Activated naive CD4-positive, alpha-beta T cell treated with anti-CD3 and anti-CD28 coated beads, Interleukin-2, amount 10 ng/mL, durations not matched to agents 7 days and 5 days (primary cell): ENCODE measurements at regions not wholly inside any gene's neighbourhood (a gene's known extent, or its start where the extent isn't known, plus 50 kb on each side); places are given as distances from the start of the nearest gene placed in this dataset.

Experiments used
- CTCF ChIA-PET: fragments of 350-600 bp; sonication (Branson Sonifier 250); formaldehyde crosslinking; loops from one replicate; lab custom pipeline; 2021; ENCODE audit warnings: antibody characterized with exemption; lab: Charles Lee
- DNase-seq: peaks from one replicate; pipeline ENCODE4 v3.0.0-alpha.2; 2020
- H3K27ac Mint-ChIP-seq: one replicate; pipeline ENCODE4 v1.8.0; 2021; ENCODE audit warnings: mild to moderate bottlenecking, moderate library complexity, mixed read lengths
- H3K27me3 Mint-ChIP-seq: one replicate; pipeline ENCODE4 v1.8.0; 2021; ENCODE audit warnings: mild to moderate bottlenecking, mixed read lengths
- H3K36me3 Mint-ChIP-seq: one replicate; pipeline ENCODE4 v1.8.0; 2021; ENCODE audit warnings: mixed read lengths
- H3K4me1 Mint-ChIP-seq: one replicate; pipeline ENCODE4 v1.8.0; 2021; ENCODE audit warnings: mixed read lengths
- H3K4me3 Mint-ChIP-seq: one replicate; pipeline ENCODE4 v1.8.0; 2021; ENCODE audit warnings: mild to moderate bottlenecking, moderate library complexity, mixed read lengths
- H3K9me3 Mint-ChIP-seq: one replicate; pipeline ENCODE4 v1.8.0; 2021; ENCODE audit warnings: mixed read lengths

DNA sequence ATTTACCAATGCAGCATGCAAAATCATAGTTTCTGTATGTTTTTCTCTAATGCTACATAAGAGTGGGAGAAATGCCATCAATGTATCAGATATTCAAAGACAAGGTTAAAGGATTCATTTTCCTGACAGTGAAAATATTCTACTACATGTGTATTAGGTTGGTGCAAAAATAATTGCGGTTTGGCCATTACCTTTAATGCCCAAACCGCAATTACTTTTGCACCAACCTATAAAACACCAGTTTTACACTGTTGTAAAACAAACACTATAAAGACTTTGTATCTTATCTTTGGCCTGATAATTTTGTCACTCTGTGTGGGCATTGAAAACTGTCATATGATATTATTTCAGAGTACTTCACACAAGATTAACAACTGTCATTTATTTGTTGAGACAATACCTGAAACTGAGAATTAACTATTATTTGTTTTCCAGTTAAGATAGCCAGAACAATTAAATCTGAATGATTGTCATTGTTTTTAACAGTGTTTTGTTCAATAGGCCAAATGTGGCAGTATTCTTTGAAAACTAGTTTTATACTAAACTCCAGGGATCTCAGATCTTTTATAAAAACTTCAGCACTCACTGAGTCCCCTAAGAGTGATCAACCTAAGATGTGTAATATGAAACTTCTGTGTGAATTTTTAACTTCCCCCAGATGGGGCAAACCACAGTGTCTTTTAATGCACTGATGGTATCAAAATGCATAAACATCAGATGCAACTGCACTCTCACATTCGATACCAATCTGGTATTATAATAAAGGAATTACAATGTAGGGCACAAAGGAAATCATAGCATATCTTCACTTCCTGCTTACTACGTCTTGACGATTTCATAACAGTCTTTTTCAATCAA is 53.8 kb upstream of the FBN2 start:
- H3K36me3 Mint-ChIP-seq, result no peaks in the 10 kb centered on the region
- H3K4me1 Mint-ChIP-seq, result no peaks in the 10 kb centered on the region
- no peak for DNase-seq
- no peaks in the 10 kb centered on the region for H3K27me3 Mint-ChIP-seq
- no peaks in the 10 kb centered on the region for H3K9me3 Mint-ChIP-seq
- CTCF ChIA-PET, result no interaction called here
- H3K27ac Mint-ChIP-seq, result no peak overlapping the region
- H3K4me3 Mint-ChIP-seq, result no peak overlapping the region

DNA sequence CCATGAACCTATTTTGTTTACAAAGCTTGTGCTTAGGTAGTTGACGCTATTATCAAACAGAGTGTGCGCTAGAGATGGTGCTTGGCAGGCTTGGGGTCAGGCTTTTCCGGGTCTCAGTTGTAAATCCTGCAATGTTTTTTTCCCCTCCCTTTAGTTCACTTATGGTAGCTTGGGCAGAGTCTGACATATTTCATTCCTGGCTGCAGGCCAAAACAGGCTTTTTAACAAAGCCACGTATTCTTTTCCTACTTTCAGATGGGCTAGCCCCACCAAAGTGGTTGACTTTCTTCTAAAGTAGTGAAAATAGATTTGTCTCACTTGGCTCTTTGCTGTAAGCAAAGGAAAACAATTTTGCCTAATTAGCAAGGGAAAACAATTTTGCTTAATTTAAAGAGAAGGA is 58.0 kb upstream of the FBN2 start:
- no peak overlapping the region for H3K4me3 Mint-ChIP-seq
- no peaks in the 10 kb centered on the region for H3K36me3 Mint-ChIP-seq
- CTCF ChIA-PET, result no interaction called here
- no peaks in the 10 kb centered on the region for H3K4me1 Mint-ChIP-seq
- no peaks in the 10 kb centered on the region for H3K9me3 Mint-ChIP-seq
- H3K27ac Mint-ChIP-seq, result no peak overlapping the region
- no peaks in the 10 kb centered on the region for H3K27me3 Mint-ChIP-seq
- no peak for DNase-seq

GRCh38 chr5:128597156-128597555 is 59.1 kb upstream of the FBN2 start:
- no peaks in the 10 kb centered on the region for H3K4me1 Mint-ChIP-seq
- DNase-seq, result no peak
- no peaks in the 10 kb centered on the region for H3K27me3 Mint-ChIP-seq
- peaks cover 2% of the 10 kb centered on the region for H3K9me3 Mint-ChIP-seq
- no peak overlapping the region for H3K4me3 Mint-ChIP-seq
- H3K36me3 Mint-ChIP-seq, result no peaks in the 10 kb centered on the region
- CTCF ChIA-PET, result no interaction called here
- H3K27ac Mint-ChIP-seq, result no peak overlapping the region

GRCh38 chr5:128613128-128613527 is 75.1 kb upstream of the FBN2 start:
- H3K27ac Mint-ChIP-seq, result no peak overlapping the region
- no peaks in the 10 kb centered on the region for H3K36me3 Mint-ChIP-seq
- no peaks in the 10 kb centered on the region for H3K4me1 Mint-ChIP-seq
- H3K4me3 Mint-ChIP-seq, result no peak overlapping the region
- H3K27me3 Mint-ChIP-seq, result no peaks in the 10 kb centered on the region
- peaks cover 8% of the 10 kb centered on the region for H3K9me3 Mint-ChIP-seq
- no peak for DNase-seq
- CTCF ChIA-PET, result no interaction called here

DNA sequence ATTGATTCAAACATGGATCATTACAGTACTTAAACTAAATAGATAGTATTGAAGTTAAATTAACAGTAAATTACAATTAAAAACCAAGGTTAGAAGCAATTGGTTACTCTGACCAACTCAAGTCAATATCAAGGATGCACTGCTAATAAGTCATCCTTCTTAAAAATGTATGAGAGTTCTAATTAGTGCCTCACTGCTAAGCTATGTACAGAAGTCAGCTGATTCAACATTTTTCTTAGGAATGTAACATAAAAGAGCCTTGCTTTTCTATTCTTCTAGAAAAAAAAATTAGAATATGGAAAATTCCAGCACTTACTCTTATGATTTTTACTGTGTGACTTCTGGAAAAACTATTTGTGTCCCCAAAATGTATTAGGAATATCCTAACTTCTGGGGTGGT is 75.7 kb upstream of the FBN2 start:
- peaks cover 6% of the 10 kb centered on the region for H3K9me3 Mint-ChIP-seq
- H3K27me3 Mint-ChIP-seq, result no peaks in the 10 kb centered on the region
- H3K4me1 Mint-ChIP-seq, result no peaks in the 10 kb centered on the region

DNA sequence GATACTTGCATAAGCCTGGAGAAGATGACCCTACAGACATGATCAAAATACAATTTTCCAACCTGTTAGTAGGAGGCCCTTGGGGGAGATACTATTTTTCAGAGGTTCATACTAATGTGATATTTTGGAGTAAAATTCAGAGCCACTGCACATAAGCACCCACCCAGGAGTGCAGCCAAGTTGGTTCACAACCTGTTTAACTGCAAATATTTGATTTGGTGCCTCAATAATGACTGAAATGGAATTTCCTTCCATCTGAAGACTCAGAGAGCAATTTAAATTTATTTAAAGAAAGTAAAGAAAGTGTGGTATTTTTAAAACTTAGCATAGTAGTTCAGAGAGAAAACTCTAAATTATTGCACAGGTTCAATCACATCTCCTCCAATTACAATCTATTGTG is 77.5 kb upstream of the FBN2 start:
- no peak for DNase-seq
- CTCF ChIA-PET, result no interaction called here
- Mint-ChIP-seq H3K27me3 (no peaks in the 10 kb centered on the region), H3K4me1 (no peaks in the 10 kb centered on the region), H3K9me3 (no peaks in the 10 kb centered on the region), H3K36me3 (no peaks in the 10 kb centered on the region), H3K4me3 (no peak overlapping the region), H3K27ac (no peak overlapping the region)

More for the DNA sequence above, 75.7 kb upstream of the FBN2 start:
- Mint-ChIP-seq H3K36me3 (no peaks in the 10 kb centered on the region), H3K27ac (no peak overlapping the region), H3K4me3 (no peak overlapping the region)
- CTCF ChIA-PET, result no interaction called here
- no peak for DNase-seq

DNA sequence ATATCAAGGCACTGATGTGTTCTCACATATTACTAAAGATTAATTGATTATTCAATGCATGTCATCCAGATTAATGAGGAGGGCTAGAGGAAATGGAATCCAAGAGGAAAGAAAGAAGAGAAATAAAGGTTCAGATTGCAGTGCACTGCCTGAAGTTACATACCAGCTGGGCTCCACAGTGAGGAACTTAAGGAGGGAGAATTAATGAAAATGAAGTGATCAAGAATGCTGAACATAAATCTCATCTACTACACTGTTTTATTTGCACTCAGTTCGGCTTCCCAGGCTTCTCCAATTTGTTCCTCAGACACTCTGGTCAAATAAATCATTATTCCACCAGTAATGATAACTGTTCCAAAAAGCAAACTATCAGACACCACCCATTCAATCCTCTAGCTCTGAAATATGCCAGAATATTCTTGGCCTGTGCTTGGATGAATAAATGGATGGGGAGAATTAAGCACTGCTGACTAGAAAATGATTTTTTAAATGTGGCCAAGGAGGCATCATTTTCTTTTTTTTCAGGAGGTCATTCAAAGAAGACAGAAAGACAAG is 88.6 kb upstream of the FBN2 start:
- no peaks in the 10 kb centered on the region for H3K4me1 Mint-ChIP-seq
- DNase-seq, result no peak
- H3K27me3 Mint-ChIP-seq, result no peaks in the 10 kb centered on the region
- no peaks in the 10 kb centered on the region for H3K9me3 Mint-ChIP-seq
- H3K27ac Mint-ChIP-seq, result no peak overlapping the region
- CTCF ChIA-PET, result no interaction called here
- no peaks in the 10 kb centered on the region for H3K36me3 Mint-ChIP-seq
- H3K4me3 Mint-ChIP-seq, result no peak overlapping the region

DNA sequence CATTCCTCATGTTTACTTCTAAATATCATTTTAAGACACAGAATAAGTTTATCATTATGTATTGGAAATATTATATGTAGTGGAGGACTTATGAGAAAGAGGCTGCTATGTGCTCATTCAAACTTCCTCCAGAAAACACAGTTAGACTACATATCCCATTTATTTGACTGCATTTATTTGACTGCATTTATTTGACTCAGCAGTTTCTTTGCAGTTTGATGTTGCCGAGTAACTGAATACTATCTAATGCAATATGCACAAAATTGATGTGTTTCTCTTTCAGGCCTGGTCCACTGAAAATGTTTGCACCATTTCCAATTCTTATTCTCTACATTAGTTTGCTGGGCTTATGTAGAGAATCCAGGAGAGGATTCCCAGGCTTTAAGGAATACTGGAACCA is 89.9 kb upstream of the FBN2 start:
- no peaks in the 10 kb centered on the region for H3K4me1 Mint-ChIP-seq
- no peaks in the 10 kb centered on the region for H3K27me3 Mint-ChIP-seq
- no peak overlapping the region for H3K4me3 Mint-ChIP-seq

GRCh38 chr5:128629157-128629556 is 91.1 kb upstream of the FBN2 start:
- Mint-ChIP-seq H3K36me3 (no peaks in the 10 kb centered on the region), H3K27ac (no peak overlapping the region), H3K9me3 (no peaks in the 10 kb centered on the region), H3K27me3 (no peaks in the 10 kb centered on the region), H3K4me3 (no peak overlapping the region), H3K4me1 (no peaks in the 10 kb centered on the region)
- CTCF ChIA-PET, result no interaction called here
- DNase-seq, result no peak

More for the DNA sequence above, 89.9 kb upstream of the FBN2 start:
- Mint-ChIP-seq H3K9me3 (no peaks in the 10 kb centered on the region), H3K36me3 (no peaks in the 10 kb centered on the region), H3K27ac (no peak overlapping the region)
- CTCF ChIA-PET, result no interaction called here
- no peak for DNase-seq

DNA sequence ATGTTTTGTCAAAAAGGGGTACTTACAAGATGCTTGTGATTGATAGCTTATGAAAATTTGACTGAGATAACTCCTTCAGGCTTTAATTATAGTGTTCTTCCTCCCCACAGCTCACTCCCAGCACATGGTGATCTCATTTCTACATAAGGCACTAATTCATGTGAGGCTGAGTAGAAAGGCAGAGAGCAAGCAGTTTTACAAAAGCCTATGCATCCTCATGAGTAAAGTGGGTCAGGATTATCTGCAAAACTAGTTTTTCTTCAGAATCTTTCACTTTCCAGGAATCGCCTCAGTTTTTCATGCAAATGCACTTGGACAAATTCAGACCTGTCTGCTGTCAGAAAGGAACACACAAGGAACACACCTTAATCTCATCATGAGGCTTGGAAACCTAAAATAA is 92.1 kb upstream of the FBN2 start:
- CTCF ChIA-PET, result no interaction called here
- no peaks in the 10 kb centered on the region for H3K9me3 Mint-ChIP-seq
- H3K27ac Mint-ChIP-seq, result no peak overlapping the region
- H3K36me3 Mint-ChIP-seq, result no peaks in the 10 kb centered on the region
- H3K4me1 Mint-ChIP-seq, result no peaks in the 10 kb centered on the region
- no peak for DNase-seq
- no peak overlapping the region for H3K4me3 Mint-ChIP-seq
- no peaks in the 10 kb centered on the region for H3K27me3 Mint-ChIP-seq

GRCh38 chr5:128631771-128632170 is 93.7 kb upstream of the FBN2 start:
- Mint-ChIP-seq H3K9me3 (no peaks in the 10 kb centered on the region), H3K27ac (no peak overlapping the region), H3K4me3 (no peak overlapping the region), H3K27me3 (no peaks in the 10 kb centered on the region), H3K36me3 (no peaks in the 10 kb centered on the region), H3K4me1 (no peaks in the 10 kb centered on the region)
- DNase-seq, result no peak
- CTCF ChIA-PET, result no interaction called here

- Mint-ChIP-seq H3K9me3 (no peaks in the 10 kb centered on the region), H3K4me1 (no peaks in the 10 kb centered on the region), H3K4me3 (no peak overlapping the region), H3K27ac (no peak overlapping the region), H3K27me3 (no peaks in the 10 kb centered on the region), H3K36me3 (no peaks in the 10 kb centered on the region)
- CTCF ChIA-PET, result no interaction called here
- no peak for DNase-seq
Observed at GRCh38 chr5:128632264-128632663, 94.2 kb upstream of the FBN2 start.

DNA sequence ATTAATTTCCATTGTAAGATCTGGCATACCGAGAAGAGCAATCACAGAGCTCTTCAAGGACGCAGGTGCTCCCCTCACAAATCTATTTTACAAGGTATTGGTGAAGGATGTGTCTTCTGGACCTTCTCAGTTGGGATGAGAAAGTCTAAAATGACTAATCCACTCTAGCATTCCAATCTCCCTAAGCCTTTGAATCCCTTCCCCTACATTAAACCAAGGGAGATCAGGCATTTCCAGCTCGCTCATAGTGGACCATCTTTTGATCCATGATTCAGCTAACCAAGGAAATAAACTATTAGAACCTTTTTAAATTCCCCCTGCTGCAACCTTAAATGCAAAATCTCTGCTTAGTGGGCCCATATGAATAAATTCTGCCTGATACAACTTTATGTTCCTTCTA is 95.9 kb upstream of the FBN2 start:
- CTCF ChIA-PET, result no interaction called here
- no peak for DNase-seq
- no peak overlapping the region for H3K27ac Mint-ChIP-seq
- H3K27me3 Mint-ChIP-seq, result no peaks in the 10 kb centered on the region
- no peaks in the 10 kb centered on the region for H3K4me1 Mint-ChIP-seq
- H3K36me3 Mint-ChIP-seq, result no peaks in the 10 kb centered on the region
- no peaks in the 10 kb centered on the region for H3K9me3 Mint-ChIP-seq
- H3K4me3 Mint-ChIP-seq, result no peak overlapping the region

GRCh38 chr5:128635379-128635778 is 97.3 kb upstream of the FBN2 start:
- H3K4me1 Mint-ChIP-seq, result no peaks in the 10 kb centered on the region
- DNase-seq, result no peak
- H3K9me3 Mint-ChIP-seq, result no peaks in the 10 kb centered on the region
- H3K36me3 Mint-ChIP-seq, result no peaks in the 10 kb centered on the region
- no peak overlapping the region for H3K4me3 Mint-ChIP-seq
- no peak overlapping the region for H3K27ac Mint-ChIP-seq
- CTCF ChIA-PET, result no interaction called here
- no peaks in the 10 kb centered on the region for H3K27me3 Mint-ChIP-seq

- DNase-seq, result no peak
- no peak overlapping the region for H3K4me3 Mint-ChIP-seq
- H3K27ac Mint-ChIP-seq, result no peak overlapping the region
- H3K4me1 Mint-ChIP-seq, result no peaks in the 10 kb centered on the region
- CTCF ChIA-PET, result no interaction called here
- H3K36me3 Mint-ChIP-seq, result no peaks in the 10 kb centered on the region
- H3K27me3 Mint-ChIP-seq, result no peaks in the 10 kb centered on the region
- H3K9me3 Mint-ChIP-seq, result peaks cover 4% of the 10 kb centered on the region
Observed at GRCh38 chr5:128636361-128636760, 98.3 kb upstream of the FBN2 start.
